Hematopoietic multipotent progenitor cell treated with erythropoietin and hydrocortisone succinate and interleukin-3 and kit ligand, for 15 days (in vitro differentiated cells): ENCODE measurements at regions not wholly inside any gene's neighbourhood (a gene's known extent, or its start where the extent isn't known, plus 50 kb on each side); places are given as distances from the start of the nearest gene placed in this dataset.
"Not testable (repeated sequence)": the region's sequence is repeated elsewhere in the genome, so short reads cannot be mapped to it uniquely, and the experiment has no call there.

Experiments
- DNase-seq: peaks from one replicate; pipeline ENCODE4 v3.0.0-alpha.2; 2015; ENCODE audit warnings: low spot score

DNA sequence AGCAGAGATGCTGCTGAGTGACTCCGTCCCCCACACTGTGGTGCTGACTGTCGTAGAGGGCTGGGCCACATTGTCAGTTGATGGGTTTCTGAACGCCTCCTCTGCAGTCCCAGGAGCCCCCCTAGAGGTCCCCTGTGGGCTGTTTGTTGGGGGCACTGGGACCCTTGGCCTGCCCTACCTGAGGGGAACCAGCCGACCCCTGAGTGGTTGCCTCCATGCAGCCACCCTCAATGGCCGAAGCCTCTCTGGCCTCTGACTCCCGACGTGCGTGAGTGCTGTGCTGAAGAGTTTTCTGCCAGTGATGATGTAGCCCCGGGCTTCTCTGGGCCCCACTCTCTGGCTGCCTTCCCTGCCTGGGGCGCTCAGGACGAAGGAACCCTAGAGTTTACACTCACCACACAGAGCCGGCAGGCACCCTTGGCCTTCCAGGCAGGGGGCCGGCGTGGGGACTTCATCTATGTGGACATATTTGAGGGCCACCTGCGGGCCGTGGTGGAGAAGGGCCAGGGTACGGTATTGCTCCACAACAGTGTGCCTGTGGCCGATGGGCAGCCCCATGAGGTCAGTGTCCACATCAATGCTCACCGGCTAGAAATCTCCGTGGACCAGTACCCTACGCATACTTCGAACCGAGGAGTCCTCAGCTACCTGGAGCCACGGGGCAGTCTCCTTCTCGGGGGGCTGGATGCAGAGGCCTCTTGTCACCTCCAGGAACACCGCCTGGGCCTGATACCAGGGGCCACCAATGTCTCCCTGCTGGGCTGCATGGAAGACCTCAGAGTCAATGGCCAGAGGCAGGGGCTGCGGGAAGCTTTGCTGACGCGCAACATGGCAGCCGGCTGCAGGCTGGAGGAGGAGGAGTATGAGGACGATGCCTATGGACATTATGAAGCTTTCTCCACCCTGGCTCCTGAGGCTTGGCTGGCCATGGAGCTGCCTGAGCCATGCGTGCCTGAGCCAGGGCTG is 181.1 kb downstream of the TBC1D2B start:
- DNase-seq = not testable (repeated sequence)

DNA sequence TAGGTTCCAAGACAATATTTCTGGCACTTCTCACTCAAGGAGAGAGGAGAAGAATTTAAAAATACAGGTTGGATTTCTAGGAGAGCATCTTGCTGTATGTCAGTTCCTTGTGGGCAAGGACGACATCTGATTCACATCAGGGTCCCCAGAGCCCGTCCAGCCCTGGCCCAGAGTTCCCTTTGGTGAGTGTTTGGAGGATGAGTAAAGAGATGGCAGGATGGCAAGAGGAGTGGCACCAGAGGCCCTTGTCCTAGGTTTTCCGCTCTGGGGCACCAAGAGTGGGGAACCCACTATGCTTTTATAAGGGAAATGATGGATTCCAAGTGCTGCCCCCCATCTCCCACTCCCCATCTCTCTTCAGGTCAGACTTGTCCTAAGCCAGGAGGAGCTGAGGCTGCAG is 181.8 kb downstream of the TBC1D2B start:
- no peak for DNase-seq

DNA sequence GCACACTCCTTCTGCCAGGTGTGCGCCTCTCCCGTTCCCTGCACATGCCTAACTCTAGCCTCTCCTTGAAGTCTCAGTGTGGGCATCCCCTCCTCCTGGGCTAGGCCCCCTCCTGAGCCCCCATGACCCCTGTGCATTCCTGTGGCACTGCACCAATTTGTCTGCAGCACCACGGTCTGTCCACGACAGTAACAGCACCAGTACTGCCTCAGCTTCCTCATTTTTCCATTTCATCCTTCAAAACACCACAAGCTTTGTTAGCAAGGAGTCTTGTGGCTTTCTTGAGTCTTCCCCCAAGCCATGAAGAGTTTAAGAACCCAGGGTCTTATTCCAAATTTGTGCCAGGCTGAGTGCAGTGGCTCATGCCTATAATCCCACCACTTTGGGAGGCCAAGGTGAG is 182.4 kb downstream of the TBC1D2B start:
- not testable (repeated sequence) for DNase-seq

DNA sequence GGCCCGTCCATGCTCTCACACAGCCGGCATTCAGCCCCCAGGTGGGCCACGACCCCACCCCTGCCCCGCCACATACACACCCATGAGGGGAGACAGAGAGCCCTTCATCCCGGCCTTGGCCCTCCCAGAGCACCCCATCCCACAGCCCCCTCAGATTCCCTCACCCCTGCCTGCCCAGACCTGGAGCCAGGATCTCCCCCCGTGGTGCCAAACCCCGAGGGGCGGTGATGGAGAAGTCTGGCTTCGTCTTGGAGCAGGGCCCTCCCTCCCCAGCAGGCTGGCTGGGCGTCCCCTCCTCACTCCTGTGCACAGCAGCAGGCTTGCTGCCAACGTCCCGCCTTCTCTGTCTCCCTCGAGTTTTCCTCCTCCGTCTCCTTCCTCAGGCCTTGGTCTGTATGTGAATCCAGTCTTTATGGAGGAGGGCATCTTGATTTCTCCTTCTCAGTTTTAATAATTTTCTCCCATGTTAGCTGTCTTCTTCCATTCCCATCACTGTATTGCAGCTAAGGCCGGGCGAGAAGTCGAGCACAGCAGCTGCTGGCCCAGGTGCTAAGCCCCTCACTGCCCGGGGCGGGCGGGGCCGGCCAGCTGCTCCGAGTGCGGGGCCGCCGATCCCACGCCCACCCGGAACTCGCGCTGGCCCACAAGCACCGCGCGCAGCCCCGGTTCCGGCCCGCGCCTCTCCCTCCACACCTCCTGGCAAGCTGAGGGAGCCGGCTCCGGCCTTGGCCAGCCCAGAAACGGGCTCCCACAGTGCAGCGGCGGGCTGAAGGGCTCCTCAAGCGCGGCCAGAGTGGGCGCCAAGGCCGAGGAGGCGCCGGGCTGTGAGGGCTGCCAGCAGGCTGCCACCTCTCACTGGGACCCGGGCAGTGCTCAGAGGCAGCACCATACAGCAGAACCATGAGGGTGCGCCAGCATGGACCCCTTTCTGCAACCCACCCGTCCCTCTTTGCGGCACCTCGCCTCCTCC is 183.6 kb downstream of the TBC1D2B start:
- DNase-seq = not testable (repeated sequence)

DNA sequence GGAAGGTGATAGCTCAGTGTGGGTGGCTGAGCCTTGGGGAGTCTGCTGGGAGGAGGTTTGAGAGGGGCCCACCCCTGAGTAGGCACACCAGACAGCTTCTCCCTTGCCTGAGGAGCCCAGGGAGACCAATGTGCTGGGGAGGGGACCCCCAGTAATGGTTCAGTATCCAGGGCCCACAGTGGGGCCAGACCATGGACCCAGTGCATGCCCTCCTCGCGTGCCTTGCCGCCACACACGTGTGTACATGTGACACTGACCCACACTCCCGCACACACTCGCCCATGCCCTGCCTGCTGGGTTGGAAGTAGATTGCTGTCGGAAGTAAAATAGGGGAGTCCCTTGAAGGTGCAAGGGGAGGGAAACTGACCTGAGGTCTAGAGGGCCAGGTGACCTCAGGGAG is 184.3 kb downstream of the TBC1D2B start:
- not testable (repeated sequence) for DNase-seq

DNA sequence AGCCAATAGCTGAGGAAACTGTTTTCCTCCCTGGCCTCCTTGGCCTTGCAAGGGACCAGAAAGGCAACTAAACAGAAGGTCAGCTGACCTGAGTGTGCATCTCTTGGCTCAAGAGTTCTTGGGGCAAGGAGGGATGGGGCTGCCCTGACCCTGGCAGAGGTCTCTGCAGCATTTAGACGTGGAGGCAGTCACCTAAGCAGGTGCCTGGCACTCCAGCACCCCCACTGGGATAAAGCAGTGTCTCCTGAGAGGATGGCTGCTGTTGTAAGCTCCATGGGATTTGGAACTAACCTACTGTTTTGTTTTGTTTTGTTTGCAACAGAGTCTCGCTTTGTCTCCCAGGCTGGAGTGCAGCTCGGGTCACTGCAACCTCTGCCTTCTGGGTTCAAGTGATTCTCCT is 185.2 kb downstream of the TBC1D2B start:
- no peak for DNase-seq

DNA sequence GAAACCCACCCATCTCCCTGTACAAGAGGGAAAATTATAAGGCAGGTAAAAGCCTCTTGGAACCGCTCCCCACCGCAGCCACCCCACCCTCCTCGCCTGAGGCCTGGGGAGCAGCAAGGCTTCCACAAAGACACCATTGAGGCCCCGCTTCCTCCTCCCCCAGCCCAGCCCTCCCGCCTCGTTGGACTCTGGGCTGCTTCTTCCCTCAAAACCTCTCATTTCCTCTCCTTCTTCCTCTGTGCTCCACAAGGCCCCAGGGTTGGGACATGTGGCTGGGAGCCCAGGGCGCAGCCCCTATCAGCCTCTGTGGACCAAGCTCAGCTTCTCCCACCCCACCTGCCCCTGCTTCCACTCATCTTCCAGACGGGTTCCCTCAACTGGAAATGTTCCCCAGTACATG is 185.6 kb downstream of the TBC1D2B start:
- DNase-seq = not testable (repeated sequence)

DNA sequence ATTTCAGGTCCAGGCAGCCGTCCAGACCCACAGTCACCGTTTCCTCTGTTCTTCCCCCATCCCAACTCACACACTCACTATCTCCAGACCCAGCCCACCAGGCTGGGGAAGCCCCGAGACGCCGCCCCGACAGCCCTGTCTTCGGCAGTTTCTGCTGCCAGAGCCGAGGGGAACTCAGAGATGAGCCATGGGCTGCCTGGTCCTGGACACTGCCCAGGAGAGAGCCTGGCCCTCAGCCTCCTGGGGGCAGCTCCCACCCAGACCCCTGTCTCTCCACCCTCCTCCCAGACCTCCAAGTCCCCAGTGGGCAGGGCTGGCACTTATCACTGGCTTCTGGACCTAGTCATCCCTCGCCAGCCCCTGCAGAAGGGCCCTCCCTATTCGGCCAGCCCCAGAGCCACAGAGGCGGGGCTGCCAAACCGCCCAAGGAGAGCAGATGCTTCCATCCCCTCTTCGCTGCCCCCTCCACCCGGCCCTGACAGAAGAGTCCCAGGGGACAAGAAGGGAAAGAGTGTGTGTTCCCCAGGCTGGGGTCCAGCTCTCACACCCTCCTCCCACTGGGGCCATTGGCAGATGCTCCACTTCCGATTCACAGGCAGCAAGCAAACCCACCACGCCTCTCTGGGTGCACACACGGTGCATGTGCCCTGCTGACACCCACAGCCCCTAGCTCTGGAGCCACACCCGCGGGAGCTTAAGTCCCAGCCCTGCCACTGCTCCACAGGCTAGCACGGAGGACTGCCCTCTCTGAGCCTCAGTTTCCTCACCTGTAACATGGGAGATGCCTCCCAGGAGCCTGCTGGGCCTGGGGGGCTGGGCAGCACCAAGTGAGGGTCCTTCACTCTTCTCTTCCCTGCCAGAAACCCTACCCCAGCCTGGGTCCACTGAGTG is 186.4 kb downstream of the TBC1D2B start:
- not testable (repeated sequence) for DNase-seq

DNA sequence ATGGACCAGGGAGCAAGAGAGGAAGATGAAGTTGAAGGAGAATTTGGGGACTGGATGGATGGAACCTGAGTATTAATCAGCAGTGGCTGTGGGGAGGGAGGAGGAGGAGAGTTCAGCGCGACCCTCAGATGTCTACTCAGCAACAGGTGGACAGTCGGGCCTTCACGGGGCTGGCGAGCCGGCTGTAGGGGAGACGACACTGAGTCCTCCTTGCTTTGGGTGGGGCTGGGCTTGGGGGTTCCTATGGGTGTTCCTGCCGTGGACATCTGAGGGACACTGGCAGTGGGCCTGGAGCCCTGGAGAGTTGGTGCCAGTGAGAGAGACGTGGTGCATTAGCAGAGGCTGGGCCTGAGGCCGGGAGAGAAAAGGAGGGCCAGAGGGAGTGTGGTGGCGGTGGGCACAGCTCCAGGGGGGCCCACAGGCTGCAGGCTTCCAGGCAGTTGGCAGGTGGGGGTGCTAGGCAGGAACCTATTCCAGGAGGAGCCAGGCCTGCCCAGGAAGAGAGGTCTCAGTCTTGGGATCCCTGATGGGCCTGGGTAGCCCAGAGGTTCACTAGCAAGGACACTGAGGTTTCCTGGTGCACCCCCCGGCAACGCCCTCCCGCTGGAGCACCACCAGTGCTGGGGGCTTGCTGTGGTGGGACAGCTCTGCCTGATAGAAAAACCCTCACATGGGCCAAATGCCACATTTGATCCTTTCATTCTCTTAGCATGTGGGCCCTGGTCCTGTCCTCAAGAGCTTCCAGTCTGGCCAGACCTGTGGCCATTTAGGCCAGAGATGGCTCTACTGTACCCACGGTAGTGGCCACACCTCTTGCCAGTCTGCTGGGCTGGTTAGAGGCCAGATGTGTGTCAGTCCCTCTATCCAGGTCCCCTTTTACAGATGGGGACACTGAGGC is 187.4 kb downstream of the TBC1D2B start:
- DNase-seq = not testable (repeated sequence)

DNA sequence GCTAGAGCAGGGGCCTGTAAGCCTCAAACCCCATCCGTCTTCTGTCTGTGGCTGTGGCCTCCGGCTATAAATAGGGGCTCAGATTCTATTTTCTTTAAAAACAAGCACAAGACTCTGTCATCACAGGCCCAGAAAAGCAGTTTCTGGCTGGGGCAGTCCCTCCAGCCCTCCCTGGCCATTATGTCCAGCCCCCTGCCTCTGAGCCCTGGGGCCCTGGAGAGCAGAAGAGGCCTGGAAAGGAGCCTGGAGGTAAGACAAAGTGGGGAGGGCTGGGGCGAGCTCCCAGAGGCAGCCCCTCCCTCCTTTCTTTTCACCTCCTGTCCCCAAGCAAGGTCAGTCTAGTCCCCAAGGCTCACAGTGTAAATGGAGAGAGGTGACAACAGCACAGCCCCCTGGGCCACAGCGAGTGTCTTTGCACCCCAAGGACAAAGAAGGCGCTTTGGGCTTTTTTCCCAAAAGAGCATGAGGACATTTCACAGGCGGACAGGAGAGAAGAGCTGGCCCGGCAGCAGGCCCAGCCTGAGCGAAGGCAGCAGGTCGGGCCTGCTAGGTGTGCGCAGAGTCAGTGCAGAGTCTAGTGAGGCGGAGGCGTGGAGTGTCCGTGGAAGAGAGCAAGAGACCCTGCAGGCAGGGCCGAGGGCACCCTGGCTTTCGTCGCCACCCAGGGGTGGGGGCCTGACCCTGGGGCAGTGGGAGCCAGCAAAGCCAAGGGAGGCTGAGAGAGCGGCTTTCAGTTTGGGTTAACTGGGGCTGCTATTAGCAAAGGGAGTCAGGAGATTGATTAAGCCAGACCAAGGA is 188.3 kb downstream of the TBC1D2B start:
- DNase-seq = no peak

DNA sequence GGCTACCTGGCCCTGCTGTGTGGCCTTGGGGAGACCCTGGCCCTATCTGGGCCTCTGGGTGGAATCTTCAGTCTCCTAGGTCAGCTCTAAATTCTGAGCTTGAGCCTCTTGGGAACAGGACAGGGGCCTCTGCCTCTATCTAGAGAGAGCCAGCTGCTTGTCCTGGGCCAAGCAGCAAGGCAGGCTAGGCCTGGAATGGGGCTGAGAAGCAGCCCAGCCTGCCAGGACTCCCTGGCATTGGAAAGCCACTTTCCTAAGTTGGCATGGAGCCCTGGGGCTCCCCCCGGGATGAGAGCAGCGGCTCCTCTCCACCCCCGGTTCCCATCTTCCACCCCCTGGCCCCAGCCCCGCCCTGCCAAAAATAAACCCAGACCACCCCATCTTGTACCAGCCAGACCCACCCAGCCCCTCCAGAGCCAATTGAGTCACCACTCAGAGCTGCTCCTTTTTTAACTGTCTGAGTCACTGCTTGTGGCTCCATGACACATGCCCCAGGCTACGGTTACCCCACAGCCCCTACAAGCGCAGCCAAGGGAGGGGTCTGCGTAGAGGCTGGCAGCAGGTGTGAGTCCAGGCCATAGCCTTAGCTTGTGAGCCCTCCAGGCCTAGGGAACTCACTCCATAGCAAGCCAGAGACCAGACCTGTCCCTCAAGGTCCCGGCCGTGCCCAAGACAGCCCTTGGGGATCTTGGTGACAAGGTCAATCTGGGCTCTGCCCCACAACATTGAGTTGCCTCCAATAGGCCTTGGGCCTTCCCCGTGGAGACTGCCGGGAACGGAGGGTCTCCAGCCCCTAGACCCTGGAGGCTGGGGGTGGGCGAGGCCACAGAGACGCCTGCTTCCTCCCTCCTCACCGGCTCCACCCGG is 189.7 kb downstream of the TBC1D2B start:
- DNase-seq = not testable (repeated sequence)

DNA sequence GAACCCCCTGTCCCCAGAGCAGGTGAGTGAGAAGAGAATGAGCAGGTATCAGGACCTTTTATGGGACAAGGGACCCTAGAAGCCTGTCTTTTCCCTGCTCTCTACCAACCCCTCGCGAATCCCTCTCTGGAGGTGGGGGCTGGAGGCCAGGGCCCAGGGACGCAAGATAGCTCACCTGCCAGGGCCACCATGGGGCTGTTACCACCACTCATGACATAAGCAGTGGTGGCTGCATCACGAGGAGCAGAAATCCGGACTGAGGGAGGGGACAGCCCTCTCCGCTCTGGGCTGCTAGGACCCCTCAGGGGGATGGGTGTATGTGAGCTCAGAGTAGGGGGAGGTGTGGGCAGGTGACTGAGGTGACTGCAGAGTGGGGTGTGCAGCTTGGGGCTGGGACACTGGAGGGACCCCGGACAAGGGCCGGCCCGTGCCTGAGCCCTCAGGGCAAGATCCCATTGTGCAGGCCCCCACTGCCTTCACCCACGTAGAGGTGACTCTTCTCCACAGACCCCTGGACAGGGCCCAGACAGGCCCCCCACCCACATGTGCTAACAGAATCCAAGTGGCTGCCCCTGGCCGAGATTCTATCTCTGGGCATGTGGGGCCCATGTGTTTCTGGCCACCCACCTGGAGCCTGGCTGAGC is 190.6 kb downstream of the TBC1D2B start:
- DNase-seq = no peak

DNA sequence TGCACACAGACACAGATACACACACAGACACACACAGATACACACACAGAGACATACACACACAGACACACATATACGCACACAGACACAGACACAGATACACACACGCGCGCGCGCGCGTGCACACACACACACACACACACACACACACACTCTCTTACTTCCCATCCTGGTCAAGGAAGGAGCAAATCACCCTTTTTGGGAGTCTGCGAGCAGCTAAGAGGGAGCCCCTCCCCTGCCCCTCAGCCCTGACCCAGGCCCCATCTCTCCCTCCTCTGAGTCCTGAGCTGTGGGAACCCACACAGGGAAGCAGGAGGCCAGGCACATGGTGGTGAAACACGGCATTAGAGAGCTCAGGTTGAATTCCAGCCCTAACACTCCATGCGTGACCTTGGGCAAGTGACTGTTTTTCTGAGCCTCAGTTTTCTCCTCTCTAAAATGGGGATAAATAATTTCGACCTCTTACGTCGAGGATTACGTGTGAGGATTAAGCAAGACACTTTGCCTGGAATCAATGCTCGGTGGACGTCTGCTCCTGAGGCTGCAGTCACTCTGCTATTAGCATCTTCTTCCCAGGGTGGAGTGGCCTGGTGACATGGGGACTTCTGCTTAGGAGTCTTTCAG is 191.5 kb downstream of the TBC1D2B start:
- not testable (repeated sequence) for DNase-seq

DNA sequence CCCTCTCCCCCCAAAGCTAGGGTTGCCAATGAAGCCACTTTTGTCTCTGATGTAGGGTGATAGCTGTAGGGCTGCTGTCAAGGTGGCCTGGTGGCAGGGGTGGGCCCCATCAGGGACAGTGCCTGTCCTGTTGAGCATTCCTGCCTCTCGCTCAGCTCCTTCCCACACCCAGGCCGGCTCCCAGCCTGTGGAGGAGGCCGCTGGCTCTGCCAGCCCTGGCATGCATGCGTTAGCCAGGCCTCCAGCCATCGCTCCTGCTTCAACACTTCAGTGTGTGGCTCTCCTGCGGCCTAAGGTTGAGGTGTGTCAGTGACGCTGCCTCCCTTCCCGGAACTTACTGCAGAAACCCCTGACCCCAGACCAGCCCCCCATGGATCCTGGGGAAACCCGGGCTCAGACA is 194.5 kb downstream of the TBC1D2B start:
- DNase-seq = not testable (repeated sequence)

DNA sequence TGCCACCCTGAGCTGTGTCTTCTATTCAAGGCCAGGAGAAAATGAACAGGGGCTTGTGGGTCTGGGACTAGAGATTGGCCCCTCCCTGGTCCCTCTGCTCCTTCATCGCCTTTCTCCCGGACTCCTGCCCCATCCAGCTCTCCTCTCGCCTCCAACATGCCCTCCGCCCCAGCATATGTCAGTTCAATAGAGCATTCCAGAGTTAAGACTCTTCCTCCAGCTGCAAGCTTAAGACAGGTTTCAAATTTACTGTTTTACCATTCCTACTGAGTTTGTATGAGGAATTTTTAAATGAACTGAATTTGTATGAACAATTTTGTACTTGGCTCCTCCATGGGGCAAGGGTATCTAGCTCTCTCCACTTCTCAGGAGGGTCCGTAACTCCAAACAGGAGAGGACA is 195.6 kb downstream of the TBC1D2B start:
- DNase-seq = no peak

DNA sequence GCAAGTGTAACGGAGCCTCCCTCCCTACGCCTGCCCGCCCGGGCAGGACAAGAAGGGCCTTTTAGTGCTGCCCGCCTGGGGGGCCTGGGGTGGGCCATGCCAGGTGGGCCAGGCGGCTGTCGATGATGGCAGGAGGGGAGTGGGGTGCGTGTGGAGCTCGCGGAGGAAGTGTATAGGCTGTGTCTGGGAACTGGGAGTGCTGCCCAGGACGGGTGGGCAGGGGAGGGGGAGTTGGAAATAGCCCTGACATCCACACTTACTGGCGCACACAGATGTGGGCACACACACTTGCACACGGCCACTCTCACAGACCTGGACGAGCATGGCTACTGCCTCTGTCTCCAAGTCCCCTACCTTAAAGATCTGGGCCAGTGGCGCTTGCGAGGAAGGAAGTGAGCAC is 196.0 kb downstream of the TBC1D2B start:
- DNase-seq = not testable (repeated sequence)

DNA sequence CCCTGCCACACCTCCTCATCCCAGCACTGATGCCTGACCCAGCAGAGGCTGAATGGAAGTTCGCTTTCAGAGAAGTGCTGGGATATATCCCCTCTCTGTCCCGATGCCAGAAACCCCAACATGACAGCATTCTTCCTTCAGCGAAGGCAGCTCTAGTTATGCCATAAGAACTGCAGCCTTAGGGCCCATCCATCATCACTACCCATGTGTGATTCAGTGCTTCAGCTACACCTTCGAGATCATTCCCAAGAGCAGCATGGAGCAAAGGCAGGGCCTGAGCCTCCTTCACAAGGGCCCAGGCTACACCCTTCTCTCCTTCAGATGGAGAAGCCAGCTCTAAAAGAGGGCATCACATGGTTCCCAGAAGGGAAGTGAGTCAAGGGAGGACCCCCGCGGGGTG is 198.0 kb downstream of the TBC1D2B start:
- not testable (repeated sequence) for DNase-seq
